K562 (cell line): ENCODE measurements at regions not wholly inside any gene's neighbourhood (a gene's known extent, or its start where the extent isn't known, plus 50 kb on each side); places are given as distances from the start of the nearest gene placed in this dataset.

ENCODE experiments used
- ATAC-seq: fragments of 200-7000 bp; cut with Tn5 transposase; 3 replicates; pipeline ENCODE4 v1.9.1; 2020; ENCODE audit warnings: moderate library complexity
- BruUV-seq: library from RNA; stranded (reverse); fragments of 400-500 nt; replicated peaks from 2 replicates; lab custom pipeline; 2021; lab: Mats Ljungman, UMichigan
- CTCF ChIA-PET: fragments of 300-600 bp; formaldehyde crosslinking; extraction: SDS; loops from one replicate; lab custom pipeline; 2021; ENCODE audit warnings: low intra/inter-chr PET ratio; lab: Yijun Ruan, JAX
- POLR2A ChIA-PET: fragments of 300-600, 350-650 bp; sonication (Branson Sonifier 250); formaldehyde crosslinking; extraction: SDS; loops from one replicate; lab custom pipeline; 2021; ENCODE audit warnings: antibody characterized with exemption, inconsistent platforms; lab: Yijun Ruan, JAX
- DNase-seq, 4 experiments: peaks; one replicate each; pipeline versions ENCODE4 v3.0.0 to v3.0.0-alpha.2; 2011 to 2018; ENCODE audit warnings: low spot score in 3 of 4, mixed read lengths in 3 of 4; ENCODE audit errors: extremely low read depth in 1 of 4
- FAIRE-seq: peaks from 2 replicates; lab custom pipeline; 2011; peaks lifted over from hg19 to GRCh38; lab: Jason Lieb, UNC
- H2AFZ ChIP-seq: 2 replicates; pipeline ENCODE4 v1.6.0; 2011; ENCODE audit warnings: low read depth, low read length, control low read depth, inconsistent platforms
- H3K27ac ChIP-seq: fragments of 200-600 bp; 3 replicates; pipeline ENCODE4 v1.8.0; 2011; ENCODE audit warnings: low read depth, mild to moderate bottlenecking, control low read depth, inconsistent platforms, low read length, moderate library complexity, mixed read lengths; ENCODE audit errors: extremely low read depth
- H3K27me3 ChIP-seq, 2 experiments: fragments of 300-600 bp in 1 of 2; 2 replicates in 1 of 2; 3 replicates in 1 of 2; pipeline versions ENCODE4 v1.6.0 to v1.8.0; 2011; ENCODE audit warnings: inconsistent platforms in 2 of 2, low read length in 2 of 2, mild to moderate bottlenecking in 1 of 2, mixed read lengths in 1 of 2, moderate library complexity in 1 of 2; ENCODE audit not compliant: control insufficient read depth in 2 of 2, insufficient read depth in 2 of 2
- H3K36me3 ChIP-seq: fragments of 300-600 bp; 3 replicates; pipeline ENCODE4 v1.8.0; 2011; ENCODE audit warnings: mild to moderate bottlenecking, low read length, inconsistent platforms; ENCODE audit not compliant: control insufficient read depth, insufficient read depth
- H3K4me1 ChIP-seq, 2 experiments: fragments of 200-600 bp in 1 of 2; replicated peaks in 1 of 2; 2 replicates in 1 of 2; 3 replicates in 1 of 2; pipeline versions ENCODE4 v1.5.1 to v1.8.0; 2011; ENCODE audit warnings: inconsistent platforms in 2 of 2, low read length in 2 of 2, mild to moderate bottlenecking in 1 of 2, mixed read lengths in 1 of 2, moderate library complexity in 1 of 2; ENCODE audit not compliant: control insufficient read depth in 2 of 2, insufficient read depth in 2 of 2
- H3K4me2 ChIP-seq: 2 replicates; pipeline ENCODE4 v1.6.1; 2011; ENCODE audit warnings: low read length, control low read depth, inconsistent platforms, mixed read lengths; ENCODE audit not compliant: insufficient read depth
- H3K4me3 ChIP-seq: fragments of 200-600 bp; sonication (generic), shearing (Covaris generic); 2 replicates; pipeline ENCODE4 v1.5.1; 2016; ENCODE audit warnings: control low read depth, inconsistent platforms
- H3K79me2 ChIP-seq: fragments of 200-600 bp; 3 replicates; pipeline ENCODE4 v1.8.0; 2011; ENCODE audit warnings: low read length, inconsistent platforms; ENCODE audit not compliant: control insufficient read depth, insufficient read depth
- H3K9ac ChIP-seq, 2 experiments: 2 replicates each; pipeline versions ENCODE4 v1.6.0 to v1.6.1; 2011; ENCODE audit warnings: low read depth in 2 of 2, low read length in 2 of 2, control low read depth in 1 of 2, inconsistent platforms in 1 of 2, mild to moderate bottlenecking in 1 of 2, mixed read lengths in 1 of 2; ENCODE audit not compliant: insufficient read depth in 1 of 2
- H3K9me1 ChIP-seq: one replicate; pipeline ENCODE4 v1.6.0; 2011; ENCODE audit warnings: inconsistent platforms, mild to moderate bottlenecking, low read length, moderate library complexity; ENCODE audit not compliant: control insufficient read depth, insufficient read depth
- H3K9me3 ChIP-seq: replicated peaks from 2 replicates; pipeline ENCODE4 v1.5.1; 2011; ENCODE audit warnings: low read depth, low read length, inconsistent platforms; ENCODE audit not compliant: control insufficient read depth, insufficient read depth
- H4K20me1 ChIP-seq: replicated peaks from 2 replicates; pipeline ENCODE4 v1.6.1; 2011; ENCODE audit warnings: low read length, inconsistent platforms, mixed read lengths; ENCODE audit not compliant: control insufficient read depth, insufficient read depth
- C11orf30 ChIP-seq: fragments of 450-650 bp; IDR thresholded peaks from 2 replicates; pipeline ENCODE4 v1.6.1; 2016; ENCODE audit warnings: low read depth, mild to moderate bottlenecking
- HDAC1 ChIP-seq, 2 experiments: fragments of 450-650 bp; IDR thresholded peaks; 2 replicates each; pipeline ENCODE4 v1.6.1; 2016 to 2017; ENCODE audit warnings: inconsistent platforms in 1 of 2, mild to moderate bottlenecking in 1 of 2, moderate library complexity in 1 of 2
- HDAC3 ChIP-seq: fragments of 450-650 bp; IDR thresholded peaks from 2 replicates; pipeline ENCODE4 v1.6.1; 2018; ENCODE audit warnings: borderline replicate concordance, mild to moderate bottlenecking, moderate library complexity; ENCODE audit not compliant: partially characterized antibody
- HDAC8 ChIP-seq: fragments of 450-650 bp; IDR thresholded peaks from 2 replicates; pipeline ENCODE4 v1.6.1; 2016; ENCODE audit warnings: mild to moderate bottlenecking, missing genetic modification characterization, moderate library complexity, missing compliant biosample characterization
- KDM1A ChIP-seq, 2 experiments: fragments of 450-650 bp; IDR thresholded peaks; 2 replicates each; pipeline ENCODE4 v1.6.1; 2016; ENCODE audit warnings: mild to moderate bottlenecking in 2 of 2
- ZNF408 ChIP-seq: fragments of 250-450 bp; sonication (Bioruptor Pico); IDR thresholded peaks from 2 replicates; pipeline ENCODE4 v1.4.0; 2020; ENCODE audit warnings: low read depth, mild to moderate bottlenecking, moderate library complexity
- ZNF561 ChIP-seq: fragments of 450-650 bp; formaldehyde crosslinking; conservative IDR thresholded peaks from 2 replicates; pipeline ENCODE4 v1.4.0; 2020; ENCODE audit warnings: mild to moderate bottlenecking, moderate library complexity
- ZNF780A ChIP-seq: fragments of 250-450 bp; sonication (Bioruptor Pico); IDR thresholded peaks from 2 replicates; pipeline ENCODE4 v1.5.0; 2021; ENCODE audit warnings: mild to moderate bottlenecking
- WGBS: fragments of 100-300 bp; shearing (Covaris generic); methylation state at CpG from one replicate; pipeline ENCODE4 v1.1.6; 2016; ENCODE audit warnings: low coverage, mixed read lengths; ENCODE audit not compliant: insufficient coverage; ENCODE audit errors: missing lambda C conversion rate; 5-methylcytosine and 5-hydroxymethylcytosine counted together
- in situ Hi-C: fragments of 300-500 bp; cut with MboI; formaldehyde crosslinking; loops from 4 replicates; pipeline ENCODE4 v1.15.0; 2018; ENCODE audit warnings: inconsistent platforms, mixed read lengths
- intact Hi-C: fragments of 100-400 bp; cut with micrococcal nuclease; formaldehyde crosslinking; loops from 2 replicates; pipeline ENCODE4 v1.14.2; 2022
- TF ChIP-seq, protein P1 (sequence below): sonication (generic); formaldehyde crosslinking; IDR thresholded peaks from 2 replicates; pipeline ENCODE4 v1.8.0; 2022; ENCODE audit warnings: mild to moderate bottlenecking, missing genetic modification reagents
- TF ChIP-seq, protein P2 (sequence below): fragments of 450-650 bp; IDR thresholded peaks from 2 replicates; pipeline ENCODE4 v1.6.1; 2016; ENCODE audit warnings: borderline replicate concordance
- TF ChIP-seq, protein P3 (sequence below): fragments of 450-650 bp; IDR thresholded peaks from 2 replicates; pipeline ENCODE4 v1.6.1; 2016; ENCODE audit warnings: antibody characterized with exemption
- TF ChIP-seq, protein P4 (sequence below): fragments of 250-450 bp; sonication (Bioruptor Pico); IDR thresholded peaks from 2 replicates; pipeline ENCODE4 v1.5.0; 2021; ENCODE audit warnings: mild to moderate bottlenecking, moderate library complexity

DNA sequence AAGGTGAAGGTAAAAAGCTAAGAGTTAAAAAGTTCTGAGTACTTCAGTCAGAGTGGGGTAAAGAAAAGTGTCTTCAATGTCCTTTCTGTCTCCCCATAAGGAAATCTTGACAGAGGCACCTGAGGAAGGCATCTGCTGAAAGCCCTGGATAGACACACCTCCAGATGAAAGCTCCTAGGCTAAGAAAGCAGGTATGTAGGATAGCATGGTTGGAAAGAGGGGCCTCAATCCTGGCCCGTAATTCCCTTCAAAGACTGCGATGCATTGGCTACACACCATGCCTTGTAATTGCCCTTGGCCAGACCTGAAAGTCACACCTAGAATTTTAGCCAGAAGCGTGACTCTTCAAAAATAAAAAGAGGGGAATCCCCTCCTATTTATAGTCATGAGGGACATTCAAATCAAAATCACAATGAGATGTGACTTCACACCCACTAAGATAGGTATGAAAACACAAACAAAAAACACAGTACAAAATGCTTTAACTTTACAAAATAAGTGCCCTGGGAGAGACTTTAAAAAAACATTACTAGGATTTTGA is 809.7 kb downstream of the IPMK start:
- Histone ChIP-seq H4K20me1 (no peaks in the 10 kb centered on the region), H3K4me2 (no peak overlapping the region), H3K9ac (no peak overlapping the region), H2AFZ (no peak overlapping the region), H3K79me2 (no peaks in the 10 kb centered on the region), H3K27me3 (no peaks in the 10 kb centered on the region), H3K4me1 (no peaks in the 10 kb centered on the region), H3K9me3 (0 out of 2 replicates have a peak, but pooled peaks cover 1% of the 10 kb centered on the region), H3K4me3 (no peak overlapping the region), H3K27ac (no peak overlapping the region), H3K36me3 (no peaks in the 10 kb centered on the region), H3K9me1 (no peaks in the 10 kb centered on the region)
- CTCF ChIA-PET = no interaction called here
- no peak for DNase-seq
- no peak for FAIRE-seq
- intact Hi-C loops = no loop called here
- no TSS peak for BruUV-seq
- no peak for ATAC-seq
- in situ Hi-C loops = no loop called here
- POLR2A ChIA-PET = no interaction called here
- 0% methylated on average over 3 of the region's 3 CpGs for WGBS
- TF ChIP-seq, protein P1, sequence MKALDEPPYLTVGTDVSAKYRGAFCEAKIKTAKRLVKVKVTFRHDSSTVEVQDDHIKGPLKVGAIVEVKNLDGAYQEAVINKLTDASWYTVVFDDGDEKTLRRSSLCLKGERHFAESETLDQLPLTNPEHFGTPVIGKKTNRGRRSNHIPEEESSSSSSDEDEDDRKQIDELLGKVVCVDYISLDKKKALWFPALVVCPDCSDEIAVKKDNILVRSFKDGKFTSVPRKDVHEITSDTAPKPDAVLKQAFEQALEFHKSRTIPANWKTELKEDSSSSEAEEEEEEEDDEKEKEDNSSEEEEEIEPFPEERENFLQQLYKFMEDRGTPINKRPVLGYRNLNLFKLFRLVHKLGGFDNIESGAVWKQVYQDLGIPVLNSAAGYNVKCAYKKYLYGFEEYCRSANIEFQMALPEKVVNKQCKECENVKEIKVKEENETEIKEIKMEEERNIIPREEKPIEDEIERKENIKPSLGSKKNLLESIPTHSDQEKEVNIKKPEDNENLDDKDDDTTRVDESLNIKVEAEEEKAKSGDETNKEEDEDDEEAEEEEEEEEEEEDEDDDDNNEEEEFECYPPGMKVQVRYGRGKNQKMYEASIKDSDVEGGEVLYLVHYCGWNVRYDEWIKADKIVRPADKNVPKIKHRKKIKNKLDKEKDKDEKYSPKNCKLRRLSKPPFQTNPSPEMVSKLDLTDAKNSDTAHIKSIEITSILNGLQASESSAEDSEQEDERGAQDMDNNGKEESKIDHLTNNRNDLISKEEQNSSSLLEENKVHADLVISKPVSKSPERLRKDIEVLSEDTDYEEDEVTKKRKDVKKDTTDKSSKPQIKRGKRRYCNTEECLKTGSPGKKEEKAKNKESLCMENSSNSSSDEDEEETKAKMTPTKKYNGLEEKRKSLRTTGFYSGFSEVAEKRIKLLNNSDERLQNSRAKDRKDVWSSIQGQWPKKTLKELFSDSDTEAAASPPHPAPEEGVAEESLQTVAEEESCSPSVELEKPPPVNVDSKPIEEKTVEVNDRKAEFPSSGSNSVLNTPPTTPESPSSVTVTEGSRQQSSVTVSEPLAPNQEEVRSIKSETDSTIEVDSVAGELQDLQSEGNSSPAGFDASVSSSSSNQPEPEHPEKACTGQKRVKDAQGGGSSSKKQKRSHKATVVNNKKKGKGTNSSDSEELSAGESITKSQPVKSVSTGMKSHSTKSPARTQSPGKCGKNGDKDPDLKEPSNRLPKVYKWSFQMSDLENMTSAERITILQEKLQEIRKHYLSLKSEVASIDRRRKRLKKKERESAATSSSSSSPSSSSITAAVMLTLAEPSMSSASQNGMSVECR (CRISPR knock-in tag) = no peak
- TF ChIP-seq KDM1A (IDR thresholded peaks at IDR 0.05) (no peak), C11orf30 (no peak), ZNF408 (CRISPR knock-in tag) (no peak), HDAC8 (tag) (no peak), ZNF561 (CRISPR knock-in tag) (no peak), ZNF780A (CRISPR knock-in tag) (no peak), HDAC1 (IDR thresholded peaks at IDR 0.05) (no peak), HDAC3 (no peak)
- TF ChIP-seq, protein P2, sequence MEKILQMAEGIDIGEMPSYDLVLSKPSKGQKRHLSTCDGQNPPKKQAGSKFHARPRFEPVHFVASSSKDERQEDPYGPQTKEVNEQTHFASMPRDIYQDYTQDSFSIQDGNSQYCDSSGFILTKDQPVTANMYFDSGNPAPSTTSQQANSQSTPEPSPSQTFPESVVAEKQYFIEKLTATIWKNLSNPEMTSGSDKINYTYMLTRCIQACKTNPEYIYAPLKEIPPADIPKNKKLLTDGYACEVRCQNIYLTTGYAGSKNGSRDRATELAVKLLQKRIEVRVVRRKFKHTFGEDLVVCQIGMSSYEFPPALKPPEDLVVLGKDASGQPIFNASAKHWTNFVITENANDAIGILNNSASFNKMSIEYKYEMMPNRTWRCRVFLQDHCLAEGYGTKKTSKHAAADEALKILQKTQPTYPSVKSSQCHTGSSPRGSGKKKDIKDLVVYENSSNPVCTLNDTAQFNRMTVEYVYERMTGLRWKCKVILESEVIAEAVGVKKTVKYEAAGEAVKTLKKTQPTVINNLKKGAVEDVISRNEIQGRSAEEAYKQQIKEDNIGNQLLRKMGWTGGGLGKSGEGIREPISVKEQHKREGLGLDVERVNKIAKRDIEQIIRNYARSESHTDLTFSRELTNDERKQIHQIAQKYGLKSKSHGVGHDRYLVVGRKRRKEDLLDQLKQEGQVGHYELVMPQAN = no peak
- TF ChIP-seq, protein P3, sequence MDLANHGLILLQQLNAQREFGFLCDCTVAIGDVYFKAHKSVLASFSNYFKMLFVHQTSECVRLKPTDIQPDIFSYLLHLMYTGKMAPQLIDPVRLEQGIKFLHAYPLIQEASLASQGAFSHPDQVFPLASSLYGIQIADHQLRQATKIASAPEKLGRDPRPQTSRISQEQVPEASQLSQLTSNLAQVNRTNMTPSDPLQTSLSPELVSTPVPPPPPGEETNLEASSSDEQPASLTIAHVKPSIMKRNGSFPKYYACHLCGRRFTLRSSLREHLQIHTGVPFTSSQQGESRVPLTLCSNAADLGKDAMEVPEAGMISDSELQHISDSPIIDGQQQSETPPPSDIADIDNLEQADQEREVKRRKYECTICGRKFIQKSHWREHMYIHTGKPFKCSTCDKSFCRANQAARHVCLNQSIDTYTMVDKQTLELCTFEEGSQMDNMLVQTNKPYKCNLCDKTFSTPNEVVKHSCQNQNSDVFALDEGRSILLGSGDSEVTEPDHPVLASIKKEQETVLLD = no peak
- TF ChIP-seq, protein P4, sequence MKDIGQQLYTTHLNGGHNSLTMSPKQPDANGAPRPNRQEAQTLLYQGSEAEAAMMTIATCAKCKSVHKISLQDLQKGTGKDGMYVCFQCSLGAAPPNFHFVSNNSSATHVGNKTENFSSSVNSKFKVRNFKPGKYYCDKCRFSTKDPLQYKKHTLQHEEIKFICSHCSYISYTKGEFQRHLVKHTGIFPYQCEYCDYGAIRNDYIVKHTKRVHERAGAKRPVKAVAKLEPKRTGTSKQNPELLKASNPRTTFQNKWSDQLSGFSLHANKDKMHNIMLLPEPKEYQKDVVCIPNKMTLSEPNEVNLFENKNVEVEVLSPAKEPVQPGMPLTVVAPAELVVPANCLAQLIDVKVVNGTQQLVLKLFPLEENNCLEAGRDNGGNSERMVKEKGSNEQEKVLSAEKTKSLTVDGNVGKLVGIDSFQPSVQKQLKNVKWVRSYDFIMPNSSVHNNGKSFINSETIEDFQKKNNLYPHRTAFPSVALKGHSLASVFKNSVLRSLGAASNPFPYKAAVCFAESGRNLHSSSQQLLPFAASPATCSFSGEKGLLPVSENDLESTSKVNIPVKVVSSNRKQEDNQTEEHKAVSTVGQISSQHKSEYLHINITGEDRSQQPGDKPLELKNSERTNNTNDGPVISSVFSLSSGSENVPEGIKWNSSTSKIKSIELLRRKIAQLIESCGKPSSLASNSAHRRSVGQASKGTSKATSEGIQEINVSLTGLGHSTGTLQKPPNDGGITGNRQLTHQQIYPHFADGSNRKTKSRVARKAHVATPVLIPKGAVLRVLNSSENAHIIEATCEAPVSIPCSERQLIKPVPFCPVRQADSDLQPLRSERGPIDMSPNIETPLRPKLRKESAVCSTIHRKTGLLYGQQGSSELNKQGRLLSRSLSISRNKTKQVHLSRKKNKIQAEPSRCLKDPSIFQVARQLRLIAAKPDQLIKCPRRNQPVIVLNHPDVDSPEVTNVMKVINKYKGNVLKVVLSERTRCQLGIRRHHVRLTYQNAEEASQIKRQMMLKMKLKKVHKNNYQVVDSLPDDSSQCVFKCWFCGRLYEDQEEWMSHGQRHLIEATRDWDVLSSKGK (CRISPR knock-in tag) = no peak
